Suprapubic skin (tissue), 4 donors: ENCODE measurements at regions not wholly inside any gene's neighbourhood (a gene's known extent, or its start where the extent isn't known, plus 50 kb on each side); places are given as distances from the start of the nearest gene placed in this dataset.

Experiments used
- EP300 ChIP-seq: sonication (generic); formaldehyde crosslinking; IDR thresholded peaks from one replicate; pipeline ENCODE4 v1.6.1; 2017; ENCODE audit warnings: antibody characterized with exemption
- POLR2A ChIP-seq, 2 donors: fragments of 450-650 bp; IDR thresholded peaks; one replicate each; pipeline ENCODE4 v1.6.1; 2017; ENCODE audit warnings: antibody characterized with exemption in 2 of 2, mild to moderate bottlenecking in 2 of 2, moderate library complexity in 2 of 2
- POLR2AphosphoS5 ChIP-seq, 3 donors: sonication (generic); formaldehyde crosslinking; IDR thresholded peaks; one replicate each; pipeline ENCODE4 v1.6.1; 2017; ENCODE audit warnings: antibody characterized with exemption in 3 of 3
- TF ChIP-seq, protein P1 (sequence below), 2 donors: fragments of 200-600 bp in 1 of 2; fragments of 450-650 bp in 1 of 2; sonication (generic) in 1 of 2; IDR thresholded peaks; one replicate each; pipeline ENCODE4 v1.5.1; 2016 to 2019; ENCODE audit warnings: antibody characterized with exemption in 2 of 2, mild to moderate bottlenecking in 1 of 2, moderate library complexity in 1 of 2

- TF ChIP-seq POLR2A (IDR thresholded peaks at IDR 0.05) (no peak), EP300 (no peak), POLR2AphosphoS5 (IDR thresholded peaks at IDR 0.05) (no peak)
- TF ChIP-seq, protein P1, sequence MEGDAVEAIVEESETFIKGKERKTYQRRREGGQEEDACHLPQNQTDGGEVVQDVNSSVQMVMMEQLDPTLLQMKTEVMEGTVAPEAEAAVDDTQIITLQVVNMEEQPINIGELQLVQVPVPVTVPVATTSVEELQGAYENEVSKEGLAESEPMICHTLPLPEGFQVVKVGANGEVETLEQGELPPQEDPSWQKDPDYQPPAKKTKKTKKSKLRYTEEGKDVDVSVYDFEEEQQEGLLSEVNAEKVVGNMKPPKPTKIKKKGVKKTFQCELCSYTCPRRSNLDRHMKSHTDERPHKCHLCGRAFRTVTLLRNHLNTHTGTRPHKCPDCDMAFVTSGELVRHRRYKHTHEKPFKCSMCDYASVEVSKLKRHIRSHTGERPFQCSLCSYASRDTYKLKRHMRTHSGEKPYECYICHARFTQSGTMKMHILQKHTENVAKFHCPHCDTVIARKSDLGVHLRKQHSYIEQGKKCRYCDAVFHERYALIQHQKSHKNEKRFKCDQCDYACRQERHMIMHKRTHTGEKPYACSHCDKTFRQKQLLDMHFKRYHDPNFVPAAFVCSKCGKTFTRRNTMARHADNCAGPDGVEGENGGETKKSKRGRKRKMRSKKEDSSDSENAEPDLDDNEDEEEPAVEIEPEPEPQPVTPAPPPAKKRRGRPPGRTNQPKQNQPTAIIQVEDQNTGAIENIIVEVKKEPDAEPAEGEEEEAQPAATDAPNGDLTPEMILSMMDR (IDR thresholded peaks at IDR 0.05), result no peak
Observed at GRCh38 chr13:105871768-105872167, 663.7 kb downstream of the EFNB2 start.
